Adrenal gland (tissue), 5 donors: ENCODE measurements at regions not wholly inside any gene's neighbourhood (a gene's known extent, or its start where the extent isn't known, plus 50 kb on each side); places are given as distances from the start of the nearest gene placed in this dataset.

Experiments
- POLR2A ChIP-seq, 2 donors: fragments of 450-650 bp; IDR thresholded peaks; one replicate each; pipeline ENCODE4 v1.6.1; 2017; ENCODE audit warnings: antibody characterized with exemption in 2 of 2, mild to moderate bottlenecking in 2 of 2, moderate library complexity in 1 of 2
- TF ChIP-seq, protein P1 (sequence below), 6 experiments: fragments of 450-650 bp in 4 of 6; fragments of 200-600 bp in 2 of 6; sonication (generic) in 1 of 6; IDR thresholded peaks; 1 replicate in 5 of 6; 2 replicates in 1 of 6; pipeline versions ENCODE4 v1.5.1 to v1.8.0; 2016 to 2021; ENCODE audit warnings: antibody characterized with exemption in 6 of 6, mild to moderate bottlenecking in 2 of 6, moderate library complexity in 1 of 6
- donor health status: DM: no; HTN: no; CAD: no.

GRCh38 chr6:115582386-115582785 is 478.3 kb downstream of the FRK start:
- TF ChIP-seq POLR2A (IDR thresholded peaks at IDR 0.05): no peak
- TF ChIP-seq, protein P1, sequence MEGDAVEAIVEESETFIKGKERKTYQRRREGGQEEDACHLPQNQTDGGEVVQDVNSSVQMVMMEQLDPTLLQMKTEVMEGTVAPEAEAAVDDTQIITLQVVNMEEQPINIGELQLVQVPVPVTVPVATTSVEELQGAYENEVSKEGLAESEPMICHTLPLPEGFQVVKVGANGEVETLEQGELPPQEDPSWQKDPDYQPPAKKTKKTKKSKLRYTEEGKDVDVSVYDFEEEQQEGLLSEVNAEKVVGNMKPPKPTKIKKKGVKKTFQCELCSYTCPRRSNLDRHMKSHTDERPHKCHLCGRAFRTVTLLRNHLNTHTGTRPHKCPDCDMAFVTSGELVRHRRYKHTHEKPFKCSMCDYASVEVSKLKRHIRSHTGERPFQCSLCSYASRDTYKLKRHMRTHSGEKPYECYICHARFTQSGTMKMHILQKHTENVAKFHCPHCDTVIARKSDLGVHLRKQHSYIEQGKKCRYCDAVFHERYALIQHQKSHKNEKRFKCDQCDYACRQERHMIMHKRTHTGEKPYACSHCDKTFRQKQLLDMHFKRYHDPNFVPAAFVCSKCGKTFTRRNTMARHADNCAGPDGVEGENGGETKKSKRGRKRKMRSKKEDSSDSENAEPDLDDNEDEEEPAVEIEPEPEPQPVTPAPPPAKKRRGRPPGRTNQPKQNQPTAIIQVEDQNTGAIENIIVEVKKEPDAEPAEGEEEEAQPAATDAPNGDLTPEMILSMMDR (IDR thresholded peaks at IDR 0.05): no peak
